Endothelial cell of umbilical vein (primary cell): ENCODE measurements at regions not wholly inside any gene's neighbourhood (a gene's known extent, or its start where the extent isn't known, plus 50 kb on each side); places are given as distances from the start of the nearest gene placed in this dataset.

ENCODE experiments used
- BruUV-seq: library from RNA; stranded (reverse); fragments of 400-500 nt; replicated peaks from 2 replicates; lab custom pipeline; 2021; lab: Mats Ljungman, UMichigan
- CTCF ChIA-PET: fragments of 300-600, 350-600 bp; sonication (Branson Sonifier 250); formaldehyde crosslinking; loops from one replicate; lab custom pipeline; 2021; ENCODE audit warnings: antibody characterized with exemption, inconsistent platforms; lab: Charles Lee
- POLR2A ChIA-PET: fragments of 300-600, 350-600 bp; sonication (Branson Sonifier 250); formaldehyde crosslinking; loops from one replicate; lab custom pipeline; 2021; ENCODE audit warnings: antibody characterized with exemption, inconsistent platforms; lab: Charles Lee
- DNase-seq: peaks from one replicate; pipeline ENCODE4 v3.0.0-alpha.2; 2011; ENCODE audit warnings: low read depth, low spot score
- FAIRE-seq: peaks from 2 replicates; lab custom pipeline; 2011; peaks lifted over from hg19 to GRCh38; lab: Jason Lieb, UNC
- H2AFZ ChIP-seq: 2 replicates; pipeline ENCODE4 v1.6.0; 2012; ENCODE audit warnings: low read depth, low read length, control low read depth, inconsistent platforms
- H3K27ac ChIP-seq: 2 replicates; pipeline ENCODE4 v1.5.1; 2011; ENCODE audit warnings: low read depth, mild to moderate bottlenecking, control low read depth, low read length, moderate library complexity; ENCODE audit not compliant: insufficient read depth
- H3K27me3 ChIP-seq, 2 experiments: 2 replicates each; pipeline versions ENCODE4 v1.6.0 to v1.6.1; 2011; ENCODE audit warnings: low read length in 2 of 2, mixed read lengths in 1 of 2; ENCODE audit not compliant: control insufficient read depth in 2 of 2, insufficient read depth in 2 of 2
- H3K36me3 ChIP-seq, 2 experiments: 2 replicates in 1 of 2; 3 replicates in 1 of 2; pipeline ENCODE4 v1.5.1; 2011; ENCODE audit warnings: low read length in 2 of 2, mild to moderate bottlenecking in 1 of 2, moderate library complexity in 1 of 2; ENCODE audit not compliant: control insufficient read depth in 2 of 2, insufficient read depth in 2 of 2; ENCODE audit errors: extremely low read depth in 1 of 2
- H3K4me1 ChIP-seq: 3 replicates; pipeline ENCODE4 v1.5.1; 2011; ENCODE audit warnings: mild to moderate bottlenecking, low read length; ENCODE audit not compliant: control insufficient read depth, insufficient read depth; ENCODE audit errors: extremely low read depth
- H3K4me2 ChIP-seq: 2 replicates; pipeline ENCODE4 v1.6.1; 2011; ENCODE audit warnings: low read length, control low read depth, mixed read lengths; ENCODE audit not compliant: insufficient read depth
- H3K4me3 ChIP-seq, 3 experiments: fragments of 200-600 bp in 1 of 3; sonication (generic), shearing (Covaris generic) in 1 of 3; replicated peaks in 1 of 3; 2 replicates each; pipeline ENCODE4 v1.5.1; 2011 to 2016; ENCODE audit warnings: control low read depth in 3 of 3, low read length in 3 of 3, mild to moderate bottlenecking in 2 of 3, inconsistent platforms in 1 of 3, low read depth in 1 of 3, moderate library complexity in 1 of 3; ENCODE audit not compliant: insufficient read depth in 1 of 3
- H3K79me2 ChIP-seq: 2 replicates; pipeline ENCODE4 v1.6.0; 2012; ENCODE audit warnings: low read length, inconsistent platforms; ENCODE audit not compliant: control insufficient read depth, insufficient read depth
- H3K9ac ChIP-seq: replicated peaks from 2 replicates; pipeline ENCODE3; 2011; ENCODE audit warnings: low read length, control low read depth; ENCODE audit not compliant: insufficient read depth; ENCODE audit errors: extremely low read depth
- H3K9me1 ChIP-seq: replicated peaks from 3 replicates; pipeline ENCODE4 v1.6.0; 2011; ENCODE audit warnings: mild to moderate bottlenecking, low read length; ENCODE audit not compliant: control insufficient read depth, insufficient read depth; ENCODE audit errors: extremely low read depth
- H3K9me3 ChIP-seq: replicated peaks from 2 replicates; pipeline ENCODE4 v1.5.1; 2012; ENCODE audit warnings: low read length, inconsistent platforms; ENCODE audit not compliant: control insufficient read depth, insufficient read depth
- H4K20me1 ChIP-seq: replicated peaks from 2 replicates; pipeline ENCODE3; 2011; ENCODE audit warnings: mild to moderate bottlenecking, low read length; ENCODE audit not compliant: control insufficient read depth, insufficient read depth; ENCODE audit errors: extremely low read depth
- EZH2 ChIP-seq: IDR thresholded peaks from 2 replicates; pipeline ENCODE4 v1.6.1; 2012; ENCODE audit warnings: borderline replicate concordance, low read depth, mild to moderate bottlenecking, moderate library complexity, low read length, inconsistent platforms; ENCODE audit not compliant: severe bottlenecking
- GATA2 ChIP-seq: IDR thresholded peaks from 2 replicates; pipeline ENCODE4 v1.7.0; 2011; ENCODE audit warnings: low read depth, mild to moderate bottlenecking, moderate library complexity, mixed read lengths, low read length; ENCODE audit not compliant: insufficient read length, insufficient read depth
- JUN ChIP-seq: IDR thresholded peaks from 2 replicates; pipeline ENCODE4 v1.6.1; 2011; ENCODE audit warnings: borderline replicate concordance, low read depth; ENCODE audit not compliant: insufficient read length, insufficient read depth
- MYC ChIP-seq: IDR thresholded peaks from one replicate; pipeline ENCODE4 v1.6.1; 2011; ENCODE audit warnings: mild to moderate bottlenecking, low read depth, low read length
- POLR2AphosphoS5 ChIP-seq: IDR thresholded peaks from 2 replicates; pipeline ENCODE4 v1.6.1; 2012; ENCODE audit warnings: low read depth, mild to moderate bottlenecking, control low read depth, low read length, moderate library complexity; ENCODE audit not compliant: insufficient read depth
- dilution Hi-C: fragments of 300-500 bp; cut with MboI; formaldehyde crosslinking; loops from one replicate; pipeline ENCODE4 v1.15.0; 2019; ENCODE audit warnings: low sequenced_read_pairs; ENCODE audit not compliant: extremely low pct_ligation_motif_present
- intact Hi-C: fragments of 100-400 bp; cut with micrococcal nuclease; formaldehyde crosslinking; loops from one replicate; pipeline ENCODE4 v1.10.0; 2022
- TF ChIP-seq, protein P1 (sequence below): IDR thresholded peaks from 2 replicates; pipeline ENCODE4 v1.6.1; 2011; ENCODE audit not compliant: insufficient read depth, insufficient read length
- TF ChIP-seq, protein P2 (sequence below), 2 donors: IDR thresholded peaks; 1 replicate in 1 of 2; 2 replicates in 1 of 2; pipeline ENCODE4 v1.5.1; 2011; ENCODE audit warnings: low read length in 2 of 2, mild to moderate bottlenecking in 2 of 2, moderate library complexity in 2 of 2, control low read depth in 1 of 2, inconsistent platforms in 1 of 2, low read depth in 1 of 2; ENCODE audit not compliant: insufficient read depth in 1 of 2; ENCODE audit errors: extremely low read depth in 1 of 2

DNA sequence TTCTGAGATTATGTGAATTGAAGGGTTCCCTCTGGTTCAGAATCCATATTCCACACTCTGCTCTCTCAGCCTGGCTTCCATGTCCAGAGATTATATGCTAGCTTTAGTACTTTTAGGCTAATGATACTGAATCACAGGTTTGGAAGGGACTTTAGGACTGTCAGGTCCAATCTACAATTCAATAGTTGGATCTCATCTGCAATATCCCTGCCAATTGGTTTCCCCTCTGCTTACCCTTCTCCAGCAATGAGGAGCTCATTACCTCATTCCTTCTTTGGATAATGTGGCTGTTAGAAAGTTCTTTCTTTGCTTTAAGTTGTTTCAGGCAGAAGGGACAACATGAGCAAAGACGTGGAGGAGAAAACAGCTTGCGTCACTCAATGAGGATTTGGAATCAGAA is 245.3 kb downstream of the PLPP3 start:
- H4K20me1 ChIP-seq: no peaks in the 10 kb centered on the region
- no peaks in the 10 kb centered on the region for H3K4me1 ChIP-seq
- H3K4me2 ChIP-seq: no peak overlapping the region
- TF ChIP-seq MYC (no peak), POLR2AphosphoS5 (no peak), GATA2 (no peak), EZH2 (no peak), JUN (no peak)
- TF ChIP-seq, protein P1, sequence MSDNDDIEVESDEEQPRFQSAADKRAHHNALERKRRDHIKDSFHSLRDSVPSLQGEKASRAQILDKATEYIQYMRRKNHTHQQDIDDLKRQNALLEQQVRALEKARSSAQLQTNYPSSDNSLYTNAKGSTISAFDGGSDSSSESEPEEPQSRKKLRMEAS: no peak
- TF ChIP-seq, protein P2, sequence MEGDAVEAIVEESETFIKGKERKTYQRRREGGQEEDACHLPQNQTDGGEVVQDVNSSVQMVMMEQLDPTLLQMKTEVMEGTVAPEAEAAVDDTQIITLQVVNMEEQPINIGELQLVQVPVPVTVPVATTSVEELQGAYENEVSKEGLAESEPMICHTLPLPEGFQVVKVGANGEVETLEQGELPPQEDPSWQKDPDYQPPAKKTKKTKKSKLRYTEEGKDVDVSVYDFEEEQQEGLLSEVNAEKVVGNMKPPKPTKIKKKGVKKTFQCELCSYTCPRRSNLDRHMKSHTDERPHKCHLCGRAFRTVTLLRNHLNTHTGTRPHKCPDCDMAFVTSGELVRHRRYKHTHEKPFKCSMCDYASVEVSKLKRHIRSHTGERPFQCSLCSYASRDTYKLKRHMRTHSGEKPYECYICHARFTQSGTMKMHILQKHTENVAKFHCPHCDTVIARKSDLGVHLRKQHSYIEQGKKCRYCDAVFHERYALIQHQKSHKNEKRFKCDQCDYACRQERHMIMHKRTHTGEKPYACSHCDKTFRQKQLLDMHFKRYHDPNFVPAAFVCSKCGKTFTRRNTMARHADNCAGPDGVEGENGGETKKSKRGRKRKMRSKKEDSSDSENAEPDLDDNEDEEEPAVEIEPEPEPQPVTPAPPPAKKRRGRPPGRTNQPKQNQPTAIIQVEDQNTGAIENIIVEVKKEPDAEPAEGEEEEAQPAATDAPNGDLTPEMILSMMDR (IDR thresholded peaks at IDR 0.05; ENCODE audit: extremely low read depth in 1 of 2, insufficient read depth in 1 of 2, low read depth in 1 of 2, low read length in 2 of 2): no peak
- intact Hi-C loops: no loop called here
- no peaks in the 10 kb centered on the region for H3K9me1 ChIP-seq
- dilution Hi-C loops: no loop called here
- no peaks in the 10 kb centered on the region for H3K9me3 ChIP-seq
- DNase-seq (no peak), FAIRE-seq (no peak)
- H3K4me3 ChIP-seq: no peak overlapping the region
- no peaks in the 10 kb centered on the region for H3K27me3 ChIP-seq
- H2AFZ ChIP-seq: no peak overlapping the region
- POLR2A ChIA-PET: no interaction called here
- CTCF ChIA-PET: interaction anchor here (1.2 kb wide), 1 partner anchor 15 kb away, joined by 3 read pairs; no protein-coding TSS in a partner anchor
- no peaks in the 10 kb centered on the region for H3K36me3 ChIP-seq
- no peak overlapping the region for H3K9ac ChIP-seq
- no peaks in the 10 kb centered on the region for H3K79me2 ChIP-seq
- no peak overlapping the region for H3K27ac ChIP-seq
- BruUV-seq: no TSS peak
